ENCODE measurements at regions not wholly inside any gene's neighbourhood (a gene's known extent, or its start where the extent isn't known, plus 50 kb on each side); places are given as distances from the start of the nearest gene placed in this dataset.

- no peak overlapping the region for H3K9ac ChIP-seq (ENCODE audit: low read length)
- no peaks in the 10 kb centered on the region for H3K79me2 ChIP-seq (ENCODE audit: insufficient read depth, low read length)
- no peaks in the 10 kb centered on the region for H3F3A ChIP-seq (ENCODE audit: insufficient read depth)
- no peak overlapping the region for H3K27ac ChIP-seq (ENCODE audit: low read depth, low read length)
- no peaks in the 10 kb centered on the region for H3K9me3 ChIP-seq (ENCODE audit: insufficient read depth, low read length)
- no peak overlapping the region for H3K4me3 ChIP-seq (ENCODE audit: insufficient read depth, low read length, poor library complexity, severe bottlenecking)
- TF ChIP-seq EZH2phosphoT487 (conservative IDR thresholded peaks at IDR 0.05; ENCODE audit: low read length) (no peak), CTCF (IDR thresholded peaks at IDR 0.05; ENCODE audit: insufficient read depth, low read length, poor library complexity, severe bottlenecking) (no peak)
- H2AFZ ChIP-seq (ENCODE audit: low read depth, low read length, severe bottlenecking), result no peak overlapping the region
- no peaks in the 10 kb centered on the region for H4K20me1 ChIP-seq (ENCODE audit: low read depth, low read length)
- no peak overlapping the region for H3K4me2 ChIP-seq (ENCODE audit: low read depth, low read length, poor library complexity, severe bottlenecking)
- H3K27me3 ChIP-seq (ENCODE audit: low read length), result no peaks in the 10 kb centered on the region
- H3K36me3 ChIP-seq (ENCODE audit: low read length), result no peaks in the 10 kb centered on the region
- H3K9me2 ChIP-seq (replicated peaks; ENCODE audit: insufficient read depth, low read length), result no peaks in the 10 kb centered on the region
Observed at GRCh38 chr9:1335174-1335573, 285.0 kb downstream of the DMRT2 start.

- no peak overlapping the region for H3K4me2 ChIP-seq (ENCODE audit: low read depth, low read length, poor library complexity, severe bottlenecking)
- H3K9me3 ChIP-seq (ENCODE audit: insufficient read depth, low read length), result no peaks in the 10 kb centered on the region
- TF ChIP-seq CTCF (IDR thresholded peaks at IDR 0.05; ENCODE audit: insufficient read depth, low read length, poor library complexity, severe bottlenecking) (no peak), EZH2phosphoT487 (conservative IDR thresholded peaks at IDR 0.05; ENCODE audit: low read length) (no peak)
- H2AFZ ChIP-seq (ENCODE audit: low read depth, low read length, severe bottlenecking), result no peak overlapping the region
- H4K20me1 ChIP-seq (ENCODE audit: low read depth, low read length), result no peaks in the 10 kb centered on the region
- H3K9me2 ChIP-seq (replicated peaks; ENCODE audit: insufficient read depth, low read length), result 0 out of 2 replicates have a peak, but pooled peaks cover 6% of the 10 kb centered on the region
- H3K79me2 ChIP-seq (ENCODE audit: insufficient read depth, low read length), result no peaks in the 10 kb centered on the region
- no peak overlapping the region for H3K27ac ChIP-seq (ENCODE audit: low read depth, low read length)
- no peaks in the 10 kb centered on the region for H3F3A ChIP-seq (ENCODE audit: insufficient read depth)
- H3K36me3 ChIP-seq (ENCODE audit: low read length), result no peaks in the 10 kb centered on the region
- H3K27me3 ChIP-seq (ENCODE audit: low read length), result no peaks in the 10 kb centered on the region
- H3K4me3 ChIP-seq (ENCODE audit: insufficient read depth, low read length, poor library complexity, severe bottlenecking), result no peak overlapping the region
- H3K9ac ChIP-seq (ENCODE audit: low read length), result no peak overlapping the region
Observed at GRCh38 chr9:1337169-1337568, 287.0 kb downstream of the DMRT2 start.

- Histone ChIP-seq H3K79me2 (ENCODE audit: insufficient read depth, low read length) (no peaks in the 10 kb centered on the region), H3K27me3 (ENCODE audit: low read length) (no peaks in the 10 kb centered on the region), H3K9me2 (replicated peaks; ENCODE audit: insufficient read depth, low read length) (0 out of 2 replicates have a peak, but pooled peaks cover 6% of the 10 kb centered on the region), H2AFZ (ENCODE audit: low read depth, low read length, severe bottlenecking) (no peak overlapping the region), H4K20me1 (ENCODE audit: low read depth, low read length) (no peaks in the 10 kb centered on the region), H3K9ac (ENCODE audit: low read length) (no peak overlapping the region), H3F3A (ENCODE audit: insufficient read depth) (no peaks in the 10 kb centered on the region), H3K4me2 (ENCODE audit: low read depth, low read length, poor library complexity, severe bottlenecking) (no peak overlapping the region), H3K36me3 (ENCODE audit: low read length) (no peaks in the 10 kb centered on the region), H3K4me3 (ENCODE audit: insufficient read depth, low read length, poor library complexity, severe bottlenecking) (no peak overlapping the region), H3K9me3 (ENCODE audit: insufficient read depth, low read length) (no peaks in the 10 kb centered on the region), H3K27ac (ENCODE audit: low read depth, low read length) (no peak overlapping the region)
- no peak for TF ChIP-seq CTCF (IDR thresholded peaks at IDR 0.05; ENCODE audit: insufficient read depth, low read length, poor library complexity, severe bottlenecking)
Observed at GRCh38 chr9:1340390-1340789, 290.2 kb downstream of the DMRT2 start.
